A549 (cell line): ENCODE measurements at regions not wholly inside any gene's neighbourhood (a gene's known extent, or its start where the extent isn't known, plus 50 kb on each side); places are given as distances from the start of the nearest gene placed in this dataset.

Source experiments
- ATAC-seq, 2 experiments: fragments of 200-7000 bp in 1 of 2; fragments of >200 bp in 1 of 2; cut with Nextera tagmentation in 1 of 2; cut with Tn5 transposase in 1 of 2; 3 replicates each; pipeline versions ENCODE4 v1.8.0 to v1.9.1; 2018 to 2020; ENCODE audit warnings: mild to moderate bottlenecking in 1 of 2, moderate library complexity in 1 of 2
- CTCF ChIA-PET: fragments of 300-600 bp; sonication (Branson Sonifier 250); formaldehyde crosslinking; extraction: SDS; loops from one replicate; lab custom pipeline; 2021; ENCODE audit warnings: antibody characterized with exemption, inconsistent platforms; lab: Yijun Ruan, JAX
- POLR2A ChIA-PET: fragments of 350-600 bp; formaldehyde crosslinking; extraction: SDS; loops from one replicate; lab custom pipeline; 2021; ENCODE audit warnings: antibody characterized with exemption, inconsistent platforms; lab: Yijun Ruan, JAX
- DNase-seq, 2 experiments: peaks; one replicate each; pipeline versions ENCODE4 v3.0.0 to v3.0.0-alpha.2; 2011 to 2016; ENCODE audit warnings: low read depth in 1 of 2, low spot score in 1 of 2
- FAIRE-seq: peaks from 2 replicates; lab custom pipeline; 2011; peaks lifted over from hg19 to GRCh38; lab: Jason Lieb, UNC
- H3K27ac ChIP-seq, 2 experiments: fragments of >200 bp; sonication (Bioruptor Twin); formaldehyde crosslinking; 3 replicates each; pipeline ENCODE4 v1.5.1; 2016 to 2017
- H3K4me1 ChIP-seq: fragments of >200 bp; sonication (Bioruptor Twin); formaldehyde crosslinking; 3 replicates; pipeline ENCODE4 v1.6.1; 2016
- H3K4me2 ChIP-seq: fragments of >200 bp; sonication (Bioruptor Twin); formaldehyde crosslinking; 3 replicates; pipeline ENCODE4 v1.6.1; 2016
- H3K4me3 ChIP-seq: fragments of >200 bp; sonication (Bioruptor Twin); formaldehyde crosslinking; 3 replicates; pipeline ENCODE4 v1.5.1; 2016
- H3K9me3 ChIP-seq: fragments of >200 bp; sonication (Bioruptor Twin); formaldehyde crosslinking; 3 replicates; pipeline ENCODE4 v1.6.1; 2016
- BCL3 ChIP-seq: fragments of >200 bp; sonication (Bioruptor Twin); formaldehyde crosslinking; IDR thresholded peaks from 3 replicates; pipeline ENCODE4 v1.6.1; 2016
- CBX2 ChIP-seq: fragments of 200-600 bp; sonication (generic); IDR thresholded peaks from 2 replicates; pipeline ENCODE4 v1.6.1; 2016; ENCODE audit warnings: low read depth, mild to moderate bottlenecking, borderline replicate concordance
- CBX8 ChIP-seq: fragments of 200-600 bp; sonication (generic); IDR thresholded peaks from 2 replicates; pipeline ENCODE4 v1.6.1; 2016
- EHF ChIP-seq: fragments of 250-450 bp; sonication (Bioruptor Pico); IDR thresholded peaks from 2 replicates; pipeline ENCODE4 v1.5.0; 2020; ENCODE audit warnings: mild to moderate bottlenecking
- ESRRA ChIP-seq: fragments of 150-350 bp; IDR thresholded peaks from 2 replicates; pipeline ENCODE4 v1.6.1; 2014; ENCODE audit warnings: mild to moderate bottlenecking, low read length, borderline replicate concordance
- GATA3 ChIP-seq: IDR thresholded peaks from 2 replicates; pipeline ENCODE4 v1.6.1; 2012; ENCODE audit warnings: borderline replicate concordance
- HMGXB4 ChIP-seq: fragments of 250-450 bp; sonication (Bioruptor Pico); IDR thresholded peaks from 2 replicates; pipeline ENCODE4 v1.5.0; 2021; ENCODE audit warnings: mild to moderate bottlenecking, moderate library complexity, borderline replicate concordance
- HOXB13 ChIP-seq: fragments of 250-450 bp; sonication (Bioruptor Pico); IDR thresholded peaks from 2 replicates; pipeline ENCODE4 v1.5.0; 2020; ENCODE audit warnings: low read depth, mild to moderate bottlenecking, moderate library complexity
- JUNB ChIP-seq: fragments of >200 bp; sonication (Bioruptor Twin); formaldehyde crosslinking; IDR thresholded peaks from 2 replicates; pipeline ENCODE4 v1.6.1; 2016
- MAZ ChIP-seq: fragments of 150-350 bp; IDR thresholded peaks from 2 replicates; pipeline ENCODE4 v1.6.1; 2014; ENCODE audit warnings: antibody characterized with exemption, low read depth, low read length, borderline replicate concordance
- PBX3 ChIP-seq: IDR thresholded peaks from 2 replicates; pipeline ENCODE4 v1.6.1; 2012
- POLR2A ChIP-seq: IDR thresholded peaks from 2 replicates; pipeline ENCODE4 v1.6.1; 2012; ENCODE audit warnings: mild to moderate bottlenecking, low read length
- TFCP2L1 ChIP-seq: fragments of 250-450 bp; sonication (Bioruptor Pico); IDR thresholded peaks from 2 replicates; pipeline ENCODE4 v1.5.0; 2021; ENCODE audit warnings: mild to moderate bottlenecking
- ZFP36 ChIP-seq: fragments of 450-650 bp; IDR thresholded peaks from 2 replicates; pipeline ENCODE4 v1.6.1; 2014; ENCODE audit warnings: borderline replicate concordance; ENCODE audit not compliant: partially characterized antibody
- ZSCAN20 ChIP-seq: fragments of 250-450 bp; sonication (Bioruptor Pico); IDR thresholded peaks from 2 replicates; pipeline ENCODE4 v1.8.0; 2022; ENCODE audit warnings: mild to moderate bottlenecking, moderate library complexity
- WGBS: methylation state at CpG from one replicate; pipeline ENCODE4 v1.1.6; 2017; ENCODE audit errors: missing lambda C conversion rate; 5-methylcytosine and 5-hydroxymethylcytosine counted together

GRCh38 chr7:36777855-36778254 is 53.6 kb upstream of the AOAH start:
- CTCF ChIA-PET, result interaction anchor here (1.1 to 1.5 kb wide), 2 partner anchors 140 to 421 kb away, joined by 3 to 5 read pairs; no protein-coding TSS in a partner anchor
- Histone ChIP-seq H3K9me3 (peaks cover 5% of the 10 kb centered on the region; the same call in 1 of the 3 replicates), H3K4me3 (no peak overlapping the region)
- TF ChIP-seq ZFP36, result no peak
- no peak for TF ChIP-seq ESRRA
- TF ChIP-seq GATA3, result no peak
- TF ChIP-seq, all 56 proteins: peak for 0
- no peaks in the 10 kb centered on the region for H3K4me1 ChIP-seq
- H3K27ac ChIP-seq, result no peak overlapping the region
- POLR2A ChIA-PET, result no interaction called here
- ATAC-seq, result no peak
- DNase-seq, result no peak
- H3K4me2 ChIP-seq, result no peak overlapping the region
- no peak for FAIRE-seq
- WGBS, result 49% methylated on average over 4 of the region's 4 CpGs

GRCh38 chr7:36777062-36777461 is 52.8 kb upstream of the AOAH start:
- FAIRE-seq, result no peak
- Histone ChIP-seq H3K4me2 (no peak overlapping the region), H3K27ac (no peak overlapping the region), H3K9me3 (no peaks in the 10 kb centered on the region; the same call in 2 of the 3 replicates)
- WGBS, result 37% methylated on average over 7 of the region's 7 CpGs
- POLR2A ChIA-PET, result no interaction called here
- TF ChIP-seq ZSCAN20 (CRISPR knock-in tag), result no peak
- TF ChIP-seq, all 56 proteins: peak for 0
- H3K4me3 ChIP-seq, result no peak overlapping the region
- CTCF ChIA-PET, result no interaction called here
- no peaks in the 10 kb centered on the region for H3K4me1 ChIP-seq
- DNase-seq (no peak), ATAC-seq (no peak)

GRCh38 chr7:36775676-36776075 is 51.4 kb upstream of the AOAH start:
- POLR2A ChIA-PET, result no interaction called here
- DNase-seq, result no peak

More at GRCh38 chr7:36775676-36776075, 51.4 kb upstream of the AOAH start:
- Histone ChIP-seq H3K9me3 (no peaks in the 10 kb centered on the region), H3K4me2 (no peak overlapping the region), H3K4me3 (no peak overlapping the region), H3K27ac (no peak overlapping the region), H3K4me1 (no peaks in the 10 kb centered on the region)
- CTCF ChIA-PET, result no interaction called here
- ATAC-seq, result no peak
- FAIRE-seq, result no peak
- WGBS, result 69% methylated on average over 1 of the region's 1 CpG
- TF ChIP-seq PBX3 (no peak), CBX8 (no peak), HOXB13 (no peak), EHF (CRISPR knock-in tag) (no peak), JUNB (no peak), BCL3 (no peak), TFCP2L1 (CRISPR knock-in tag) (no peak), MAZ (no peak), CBX2 (no peak), HMGXB4 (no peak), POLR2A (no peak)
